Loucy (cell line): ENCODE measurements at regions not wholly inside any gene's neighbourhood (a gene's known extent, or its start where the extent isn't known, plus 50 kb on each side); places are given as distances from the start of the nearest gene placed in this dataset.

Experiments
- CTCF ChIP-seq: fragments of 200-600 bp; sonication (generic); conservative IDR thresholded peaks from 2 replicates; pipeline ENCODE4 v1.5.1; 2014; ENCODE audit warnings: mild to moderate bottlenecking, antibody characterized with exemption, low read length
- EZH2phosphoT487 ChIP-seq: fragments of 200-600 bp; IDR thresholded peaks from 2 replicates; pipeline ENCODE4 v1.6.1; 2018; ENCODE audit warnings: antibody characterized with exemption, mild to moderate bottlenecking, moderate library complexity, borderline replicate concordance

- TF ChIP-seq CTCF (no peak), EZH2phosphoT487 (no peak)
Observed at GRCh38 chr18:52208646-52209045, 131.4 kb upstream of the DCC start.
